AG09309 (cell line): ENCODE measurements at regions not wholly inside any gene's neighbourhood (a gene's known extent, or its start where the extent isn't known, plus 50 kb on each side); places are given as distances from the start of the nearest gene placed in this dataset.

Experiments
- DNase-seq: peaks from one replicate; pipeline ENCODE4 v3.0.0-alpha.2; 2010; ENCODE audit warnings: low read depth
- H3K4me3 ChIP-seq: 2 replicates; pipeline ENCODE4 v1.5.1; 2011; ENCODE audit warnings: mild to moderate bottlenecking, low read depth, low read length, moderate library complexity; ENCODE audit not compliant: control insufficient read depth
- TF ChIP-seq, protein P1 (sequence below): IDR thresholded peaks from 2 replicates; pipeline ENCODE4 v1.5.1; 2011; ENCODE audit warnings: mild to moderate bottlenecking, low read depth, low read length, inconsistent platforms; ENCODE audit not compliant: insufficient read depth, control insufficient read depth; ENCODE audit errors: missing control alignments

DNA sequence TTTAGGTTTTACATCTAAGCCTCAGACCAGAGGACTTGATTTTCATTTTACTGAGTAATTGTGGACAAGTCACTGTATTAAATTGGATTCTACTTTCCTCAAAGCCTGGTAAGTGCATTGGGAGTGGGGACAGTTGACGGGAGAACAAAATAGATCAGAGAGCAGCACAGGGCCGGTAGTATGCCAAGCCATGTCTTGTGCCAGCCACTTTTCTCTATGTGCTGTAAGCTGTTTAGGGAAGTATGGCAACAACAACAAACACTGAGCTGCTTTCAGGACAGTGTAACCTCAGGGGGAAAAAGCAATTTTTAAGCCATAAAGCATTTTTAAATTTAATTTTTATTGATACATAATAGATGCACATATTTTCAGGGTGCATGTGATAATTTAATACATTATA lies 365.9 kb upstream of the IGFBP3 start:
- no peak overlapping the region for H3K4me3 ChIP-seq
- TF ChIP-seq, protein P1, sequence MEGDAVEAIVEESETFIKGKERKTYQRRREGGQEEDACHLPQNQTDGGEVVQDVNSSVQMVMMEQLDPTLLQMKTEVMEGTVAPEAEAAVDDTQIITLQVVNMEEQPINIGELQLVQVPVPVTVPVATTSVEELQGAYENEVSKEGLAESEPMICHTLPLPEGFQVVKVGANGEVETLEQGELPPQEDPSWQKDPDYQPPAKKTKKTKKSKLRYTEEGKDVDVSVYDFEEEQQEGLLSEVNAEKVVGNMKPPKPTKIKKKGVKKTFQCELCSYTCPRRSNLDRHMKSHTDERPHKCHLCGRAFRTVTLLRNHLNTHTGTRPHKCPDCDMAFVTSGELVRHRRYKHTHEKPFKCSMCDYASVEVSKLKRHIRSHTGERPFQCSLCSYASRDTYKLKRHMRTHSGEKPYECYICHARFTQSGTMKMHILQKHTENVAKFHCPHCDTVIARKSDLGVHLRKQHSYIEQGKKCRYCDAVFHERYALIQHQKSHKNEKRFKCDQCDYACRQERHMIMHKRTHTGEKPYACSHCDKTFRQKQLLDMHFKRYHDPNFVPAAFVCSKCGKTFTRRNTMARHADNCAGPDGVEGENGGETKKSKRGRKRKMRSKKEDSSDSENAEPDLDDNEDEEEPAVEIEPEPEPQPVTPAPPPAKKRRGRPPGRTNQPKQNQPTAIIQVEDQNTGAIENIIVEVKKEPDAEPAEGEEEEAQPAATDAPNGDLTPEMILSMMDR: no peak
- DNase-seq: no peak

DNA sequence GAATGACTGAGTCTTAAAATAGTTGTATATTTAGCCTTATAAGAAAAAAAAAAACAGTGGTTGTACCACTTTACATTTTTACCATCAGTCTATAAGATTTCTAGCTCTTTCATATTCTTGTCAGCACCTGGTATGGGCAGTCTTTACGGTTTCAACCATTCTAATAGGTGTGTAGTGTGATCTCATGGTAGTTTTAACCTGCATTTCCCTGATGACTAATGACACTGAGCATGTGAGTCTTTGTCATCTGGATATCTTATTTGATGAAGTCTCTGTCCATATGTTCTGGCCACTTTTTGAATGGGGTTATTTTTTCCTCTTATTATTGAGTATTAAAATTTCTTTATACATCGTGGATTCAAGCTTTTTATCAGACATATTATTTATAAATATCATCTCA lies 365.3 kb upstream of the IGFBP3 start:
- TF ChIP-seq, protein P1: no peak
- DNase-seq: no peak
- H3K4me3 ChIP-seq: no peak overlapping the region

- DNase-seq: no peak
- no peak overlapping the region for H3K4me3 ChIP-seq
- TF ChIP-seq, protein P1: no peak
These were observed 364.8 kb upstream of the IGFBP3 start for GRCh38 chr7:46285878-46286277.

DNA sequence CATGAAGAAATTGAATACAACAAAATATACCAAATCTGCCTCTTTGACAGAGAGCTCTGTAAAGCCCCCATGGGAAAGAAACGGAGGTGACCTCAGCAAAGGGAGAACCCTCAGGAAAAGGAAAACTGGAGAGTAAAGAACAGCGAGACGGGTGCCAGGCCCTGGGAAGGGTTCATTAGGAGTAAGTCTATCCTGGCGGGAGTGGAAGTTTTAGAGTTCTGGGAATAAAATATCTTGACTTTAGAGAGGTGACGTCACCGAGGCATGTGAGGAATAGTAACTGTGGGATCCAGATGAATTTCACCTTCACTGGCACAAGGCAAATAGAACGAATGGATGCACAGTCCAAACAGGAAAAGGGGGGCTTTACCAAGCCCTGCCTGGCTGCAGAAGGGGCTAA lies 362.8 kb upstream of the IGFBP3 start:
- H3K4me3 ChIP-seq: no peak overlapping the region
- TF ChIP-seq, protein P1: no peak
- no peak for DNase-seq

GRCh38 chr7:46282155-46282554 lies 361.1 kb upstream of the IGFBP3 start:
- H3K4me3 ChIP-seq: no peak overlapping the region
- TF ChIP-seq, protein P1: no peak
- no peak for DNase-seq

GRCh38 chr7:46281071-46281470 lies 360.0 kb upstream of the IGFBP3 start:
- TF ChIP-seq, protein P1: no peak
- DNase-seq: no peak
- no peak overlapping the region for H3K4me3 ChIP-seq

GRCh38 chr7:46279290-46279689 lies 358.2 kb upstream of the IGFBP3 start:
- no peak for DNase-seq
- H3K4me3 ChIP-seq: no peak overlapping the region
- TF ChIP-seq, protein P1: no peak
